HG03280 (cell line): ENCODE measurements at regions not wholly inside any gene's neighbourhood (a gene's known extent, or its start where the extent isn't known, plus 50 kb on each side); places are given as distances from the start of the nearest gene placed in this dataset.

Source experiments
- ATAC-seq: cut with Tn5 transposase; IDR thresholded peaks from one replicate; pipeline ENCODE4 v1.9.1; 2021; ENCODE audit warnings: mild to moderate bottlenecking, moderate library complexity; ENCODE audit not compliant: unreplicated experiment

- no peak for ATAC-seq
Measured at GRCh38 chr6:169902070-169902469, 150.6 kb downstream of the ERMARD start.

- no peak for ATAC-seq
Measured at GRCh38 chr6:169899481-169900145, 148.2 kb downstream of the ERMARD start.

GRCh38 chr6:169898788-169899480 lies 147.5 kb downstream of the ERMARD start:
- ATAC-seq = no peak

GRCh38 chr6:169897601-169898358 lies 146.4 kb downstream of the ERMARD start:
- ATAC-seq = no peak

- no peak for ATAC-seq
Measured at GRCh38 chr6:169896826-169897456, 145.5 kb downstream of the ERMARD start.

- no peak for ATAC-seq
Measured at GRCh38 chr6:169895926-169896761, 144.7 kb downstream of the ERMARD start.

- ATAC-seq = no peak
Measured at GRCh38 chr6:169895000-169895759, 143.8 kb downstream of the ERMARD start.

GRCh38 chr6:169894377-169894960 lies 143.0 kb downstream of the ERMARD start:
- no peak for ATAC-seq

- ATAC-seq = no peak
Measured at GRCh38 chr6:169893624-169894023, 142.2 kb downstream of the ERMARD start.

- ATAC-seq = no peak
Measured at GRCh38 chr6:169891846-169892245, 140.4 kb downstream of the ERMARD start.

GRCh38 chr6:169891421-169891820 lies 140.0 kb downstream of the ERMARD start:
- ATAC-seq = no peak

GRCh38 chr6:169890901-169891300 lies 139.5 kb downstream of the ERMARD start:
- no peak for ATAC-seq

- ATAC-seq = no peak
Measured at GRCh38 chr6:169890049-169890448, 138.6 kb downstream of the ERMARD start.

GRCh38 chr6:169887529-169888140 lies 136.2 kb downstream of the ERMARD start:
- ATAC-seq = no peak

- ATAC-seq = no peak
Measured at GRCh38 chr6:169886631-169887227, 135.3 kb downstream of the ERMARD start.

- no peak for ATAC-seq
Measured at GRCh38 chr6:169885831-169886230, 134.4 kb downstream of the ERMARD start.

- ATAC-seq = no peak
Measured at GRCh38 chr6:169885131-169885530, 133.7 kb downstream of the ERMARD start.

- ATAC-seq = no peak
Measured at GRCh38 chr6:169884158-169884557, 132.7 kb downstream of the ERMARD start.

- ATAC-seq = no peak
Measured at GRCh38 chr6:169883316-169883715, 131.9 kb downstream of the ERMARD start.
